HAP-1 (cell line): ENCODE measurements at regions not wholly inside any gene's neighbourhood (a gene's known extent, or its start where the extent isn't known, plus 50 kb on each side); places are given as distances from the start of the nearest gene placed in this dataset.
A peak's percentile ranks its signal among the peaks of the same experiment; 100 is the strongest.

Experiments
- DNase-seq, 2 experiments: peaks; one replicate each; pipeline ENCODE4 v3.0.0-alpha.2; 2016 to 2020; ENCODE audit warnings: low spot score in 2 of 2
- H3K27me3 ChIP-seq: fragments of 250-450 bp; sonication (Bioruptor Pico); 2 replicates; pipeline ENCODE4 v1.5.1; 2020; ENCODE audit warnings: low read depth, mild to moderate bottlenecking, moderate library complexity
- H3K36me3 ChIP-seq: fragments of 250-450 bp; sonication (Bioruptor Pico); replicated peaks from 2 replicates; pipeline ENCODE4 v1.5.1; 2020; ENCODE audit warnings: mild to moderate bottlenecking
- H3K4me1 ChIP-seq: fragments of 250-450 bp; sonication (Bioruptor Pico); 2 replicates; pipeline ENCODE4 v1.5.1; 2020; ENCODE audit warnings: mild to moderate bottlenecking
- H3K4me3 ChIP-seq: fragments of 250-450 bp; sonication (Bioruptor Pico); 2 replicates; pipeline ENCODE4 v1.5.1; 2020; ENCODE audit warnings: mild to moderate bottlenecking, moderate library complexity
- H3K9me3 ChIP-seq: fragments of 250-450 bp; sonication (Bioruptor Pico); 2 replicates; pipeline ENCODE4 v1.5.1; 2020; ENCODE audit warnings: mild to moderate bottlenecking, moderate library complexity
- in situ Hi-C: fragments of 300-500 bp; cut with MboI; formaldehyde crosslinking; loops from 3 replicates; pipeline ENCODE4 v1.14.3; 2020; ENCODE audit warnings: low sequenced_read_pairs, inconsistent platforms, mixed read lengths

DNA sequence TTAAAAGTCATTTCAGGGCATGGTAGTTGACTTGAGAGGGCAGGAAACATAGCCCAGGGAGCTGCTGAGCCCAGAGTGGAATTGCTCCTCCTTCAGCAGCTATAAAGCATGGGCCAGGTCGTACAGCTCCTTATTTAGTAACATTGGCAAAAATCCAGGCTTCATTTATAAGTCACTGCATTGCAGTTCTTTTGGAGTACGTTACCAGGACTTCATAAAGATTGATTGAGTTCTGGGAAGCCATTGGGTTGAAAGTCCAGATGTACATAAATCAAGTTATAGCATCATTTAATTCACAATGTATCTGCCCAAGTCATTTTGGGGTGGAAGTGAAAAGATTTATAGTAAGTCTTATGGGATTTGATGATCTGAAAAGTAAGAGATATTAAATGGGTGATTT is 53.0 kb upstream of the ANKEF1 start:
- in situ Hi-C loops = loop anchor here (25.0 kb wide), 1 partner anchor 380 kb away; no protein-coding TSS in a partner anchor
- no peaks in the 10 kb centered on the region for H3K36me3 ChIP-seq
- no peaks in the 10 kb centered on the region for H3K27me3 ChIP-seq
- no peak for DNase-seq
- no peaks in the 10 kb centered on the region for H3K4me1 ChIP-seq
- no peak overlapping the region for H3K4me3 ChIP-seq
- H3K9me3 ChIP-seq = no peaks in the 10 kb centered on the region

DNA sequence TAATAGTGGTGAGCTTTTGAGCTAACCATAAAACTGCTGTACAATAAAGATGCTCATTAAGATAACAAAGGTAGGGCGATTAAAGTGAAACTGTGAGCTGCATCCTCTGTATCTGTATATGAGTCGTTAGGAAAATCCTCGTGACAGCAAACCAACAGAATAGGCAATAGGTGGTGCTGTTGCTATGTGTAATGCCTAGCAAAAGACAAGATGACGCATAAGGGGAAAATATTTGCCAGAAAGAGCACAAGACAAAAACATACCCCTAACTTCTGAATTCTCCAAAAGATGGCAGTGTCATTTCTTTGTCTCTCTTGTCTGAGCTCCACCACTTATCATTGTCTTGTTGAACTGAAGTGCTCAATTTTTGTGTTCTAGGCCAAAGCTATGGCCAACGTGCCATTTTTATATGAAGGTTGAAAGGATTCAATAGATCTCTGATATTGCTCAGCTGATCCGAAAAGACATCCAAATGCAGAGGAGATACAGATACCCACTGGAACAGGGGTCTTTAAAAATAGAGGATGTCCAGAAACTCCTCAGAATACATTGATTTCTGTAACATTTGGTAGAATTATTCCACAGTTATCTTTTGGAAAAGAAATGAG is 56.3 kb upstream of the ANKEF1 start:
- peak; percentile 43 to 72 for DNase-seq
- no peaks in the 10 kb centered on the region for H3K9me3 ChIP-seq
- H3K4me1 ChIP-seq = no peaks in the 10 kb centered on the region
- in situ Hi-C loops = loop anchor here (25.0 kb wide), 1 partner anchor 384 kb away; no protein-coding TSS in a partner anchor
- H3K36me3 ChIP-seq = no peaks in the 10 kb centered on the region
- no peaks in the 10 kb centered on the region for H3K27me3 ChIP-seq
- H3K4me3 ChIP-seq = no peak overlapping the region

DNA sequence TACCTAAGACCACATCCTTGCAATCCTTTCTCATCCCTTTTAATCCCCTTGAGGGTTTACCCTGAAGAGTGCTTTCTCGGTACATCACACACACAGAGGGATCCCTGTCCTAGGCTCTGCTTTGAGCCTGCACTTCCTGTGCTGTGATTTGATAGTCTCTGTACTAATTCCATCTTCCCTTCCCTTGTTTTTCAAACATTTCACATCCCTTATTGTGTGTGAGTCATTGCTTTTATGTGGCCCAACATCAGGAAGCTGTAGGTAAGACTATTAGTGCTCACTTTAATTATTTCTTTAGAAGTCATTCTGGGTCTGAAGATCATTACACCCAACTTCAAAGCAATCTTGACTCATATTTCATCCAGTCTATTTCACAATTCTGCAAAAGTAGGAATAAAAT is 57.2 kb upstream of the ANKEF1 start:
- no peaks in the 10 kb centered on the region for H3K4me1 ChIP-seq
- DNase-seq = no peak
- in situ Hi-C loops = loop anchor here (25.0 kb wide), 1 partner anchor 385 kb away; no protein-coding TSS in a partner anchor
- no peaks in the 10 kb centered on the region for H3K27me3 ChIP-seq
- H3K36me3 ChIP-seq = no peaks in the 10 kb centered on the region
- H3K4me3 ChIP-seq = no peak overlapping the region
- no peaks in the 10 kb centered on the region for H3K9me3 ChIP-seq

DNA sequence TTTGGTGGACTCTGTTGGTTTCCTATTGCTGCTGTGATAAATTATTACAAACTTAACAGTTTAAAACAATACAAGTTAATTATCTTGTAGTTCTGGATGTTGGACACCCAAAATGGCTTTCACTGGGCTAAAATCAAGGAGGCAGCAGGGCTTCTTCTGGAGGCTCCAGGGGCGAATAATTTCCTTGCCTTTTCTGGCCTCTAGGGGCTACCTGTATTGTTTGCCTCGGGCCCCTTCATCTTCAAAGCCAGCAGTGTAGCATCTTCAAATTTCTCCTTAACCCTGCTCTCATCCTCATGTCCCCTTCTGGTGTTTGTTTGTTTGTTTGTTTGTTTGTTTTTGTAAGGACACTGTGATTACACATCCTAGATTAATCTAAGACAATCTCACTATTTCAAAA is 60.5 kb upstream of the ANKEF1 start:
- no peaks in the 10 kb centered on the region for H3K9me3 ChIP-seq

DNA sequence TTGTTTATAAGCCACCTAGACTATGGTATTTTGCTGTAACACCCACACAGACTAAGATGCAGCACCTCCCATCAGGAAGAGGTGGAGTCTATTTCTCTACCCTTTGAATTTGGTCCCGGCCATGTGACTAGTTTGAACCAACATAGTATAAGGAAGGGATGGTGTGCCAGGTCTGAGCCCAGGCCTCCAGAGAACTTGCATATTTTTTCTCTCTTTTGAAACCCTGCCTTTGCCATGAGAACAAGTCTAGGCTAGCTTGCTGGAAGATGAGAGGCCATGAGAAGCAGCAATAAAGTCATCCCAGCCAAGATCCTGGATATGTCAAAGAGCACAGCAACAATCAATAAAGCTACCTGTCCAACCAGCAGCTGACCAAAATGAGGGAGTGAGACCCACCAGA is 63.0 kb upstream of the ANKEF1 start:
- Histone ChIP-seq H3K4me3 (no peak overlapping the region), H3K36me3 (no peaks in the 10 kb centered on the region), H3K27me3 (no peaks in the 10 kb centered on the region), H3K9me3 (no peaks in the 10 kb centered on the region), H3K4me1 (no peaks in the 10 kb centered on the region)
- no peak for DNase-seq
- in situ Hi-C loops = no loop called here

More for the DNA sequence above, 60.5 kb upstream of the ANKEF1 start:
- peak in 1 of 2 experiments; percentile 8 for DNase-seq
- Histone ChIP-seq H3K4me1 (no peaks in the 10 kb centered on the region), H3K36me3 (no peaks in the 10 kb centered on the region), H3K4me3 (no peak overlapping the region), H3K27me3 (no peaks in the 10 kb centered on the region)
- in situ Hi-C loops = no loop called here

DNA sequence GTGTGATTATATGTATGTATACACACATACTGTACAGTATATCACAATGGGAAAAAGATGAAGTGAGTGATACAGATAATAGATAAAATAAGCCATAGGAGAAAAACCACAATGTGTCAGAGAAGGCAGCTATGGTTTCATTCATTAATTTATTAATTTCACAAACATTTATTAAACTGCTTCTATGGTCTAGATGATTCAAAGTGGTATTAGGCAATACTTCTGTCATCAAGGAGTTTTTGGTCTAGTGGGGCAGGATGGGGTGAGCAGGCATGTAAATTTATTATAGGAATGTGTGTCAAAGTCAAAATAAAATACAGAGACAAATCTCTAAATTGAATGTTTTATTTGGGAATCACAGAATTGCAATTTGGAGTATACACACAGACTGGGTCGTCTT is 65.2 kb upstream of the ANKEF1 start:
- H3K4me3 ChIP-seq = no peak overlapping the region
- no peaks in the 10 kb centered on the region for H3K36me3 ChIP-seq
- no peak for DNase-seq
- H3K4me1 ChIP-seq = no peaks in the 10 kb centered on the region
- in situ Hi-C loops = no loop called here
- no peaks in the 10 kb centered on the region for H3K9me3 ChIP-seq
- no peaks in the 10 kb centered on the region for H3K27me3 ChIP-seq

DNA sequence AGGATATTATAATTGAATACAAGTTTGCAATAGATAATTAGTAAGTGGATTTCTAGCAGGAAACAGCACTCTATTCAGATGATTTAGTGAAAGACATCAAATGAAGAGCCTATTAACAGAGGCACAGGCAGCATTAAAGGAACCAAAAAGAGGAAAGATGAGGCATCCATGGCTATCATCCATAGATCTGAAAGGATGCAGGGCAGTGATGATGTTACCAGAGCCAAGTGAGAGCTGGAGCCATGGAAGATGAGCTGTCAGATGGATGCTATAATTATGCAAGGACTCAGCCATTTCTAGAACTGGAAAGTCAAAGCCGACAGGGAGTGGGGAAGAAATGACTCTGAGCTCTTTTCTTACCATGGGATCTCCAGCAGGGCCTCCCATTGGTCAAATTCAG is 66.8 kb upstream of the ANKEF1 start:
- H3K9me3 ChIP-seq = no peaks in the 10 kb centered on the region
- no peak overlapping the region for H3K4me3 ChIP-seq
- H3K4me1 ChIP-seq = no peaks in the 10 kb centered on the region
- H3K36me3 ChIP-seq = no peaks in the 10 kb centered on the region
- H3K27me3 ChIP-seq = no peaks in the 10 kb centered on the region
- in situ Hi-C loops = no loop called here
- DNase-seq = no peak

DNA sequence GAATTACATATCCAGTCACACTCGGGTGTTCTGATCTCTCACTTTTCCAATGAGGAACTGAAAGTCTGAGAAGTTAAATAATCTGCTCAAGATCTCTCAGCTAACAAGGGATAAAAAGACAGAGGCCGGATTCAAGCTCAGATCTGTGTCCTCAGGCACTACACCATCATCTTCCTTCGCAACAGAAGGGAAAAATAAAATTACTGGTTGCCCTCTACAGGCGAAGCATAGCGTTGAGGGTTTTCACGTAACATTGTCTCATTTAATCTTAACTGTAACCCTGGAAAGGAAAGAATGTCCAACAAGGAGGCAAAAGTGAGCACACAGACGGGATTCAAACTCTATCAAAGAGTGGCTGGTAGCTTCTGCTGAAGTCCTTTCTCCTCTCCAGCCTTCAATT is 67.8 kb upstream of the ANKEF1 start:
- in situ Hi-C loops = no loop called here
- no peaks in the 10 kb centered on the region for H3K4me1 ChIP-seq
- no peaks in the 10 kb centered on the region for H3K27me3 ChIP-seq
- H3K9me3 ChIP-seq = no peaks in the 10 kb centered on the region
- H3K36me3 ChIP-seq = no peaks in the 10 kb centered on the region
- DNase-seq = no peak
- H3K4me3 ChIP-seq = no peak overlapping the region

DNA sequence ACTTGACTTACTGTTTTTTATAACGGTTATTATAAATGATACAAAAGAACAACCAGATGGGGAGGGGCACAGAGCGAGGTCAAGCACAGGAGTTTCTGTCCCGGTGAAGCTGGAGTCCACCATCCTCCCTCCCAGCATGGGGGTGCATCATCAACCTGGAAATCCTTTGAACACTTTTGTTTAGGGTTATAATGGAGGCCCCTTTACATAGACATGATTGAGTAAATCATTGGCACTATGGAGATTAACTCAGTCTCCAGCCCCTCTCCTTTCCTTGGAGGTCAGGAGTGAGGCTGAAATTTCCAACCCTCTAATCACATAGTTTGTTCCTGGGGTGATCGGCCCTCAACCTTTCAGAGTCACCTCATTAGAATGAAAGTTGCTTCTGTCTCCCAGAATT is 71.8 kb upstream of the ANKEF1 start:
- Histone ChIP-seq H3K4me3 (no peak overlapping the region), H3K27me3 (no peaks in the 10 kb centered on the region), H3K4me1 (no peaks in the 10 kb centered on the region), H3K36me3 (no peaks in the 10 kb centered on the region), H3K9me3 (no peaks in the 10 kb centered on the region)
- in situ Hi-C loops = no loop called here
- DNase-seq = no peak

DNA sequence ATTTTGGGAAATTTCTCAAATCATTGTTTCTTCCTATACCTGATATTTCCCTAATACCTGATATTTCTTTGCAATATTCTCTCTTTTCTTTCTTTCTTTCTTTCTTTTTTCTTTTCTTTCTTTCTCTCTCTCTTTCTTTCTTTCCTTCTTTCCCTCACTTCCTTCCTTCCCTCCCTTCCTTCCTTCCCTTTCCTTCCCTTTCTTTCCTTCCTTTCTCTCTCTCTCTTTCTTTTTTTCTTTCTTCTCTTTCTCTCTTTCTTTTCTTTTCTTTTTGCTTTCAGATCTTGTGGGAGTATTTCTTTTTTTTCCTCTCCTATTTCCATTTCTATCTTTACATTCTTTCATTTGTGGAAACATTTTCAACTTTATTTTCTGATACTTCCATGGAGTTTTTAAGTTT is 76.1 kb upstream of the ANKEF1 start:
- Histone ChIP-seq H3K4me3 (no peak overlapping the region), H3K36me3 (no peaks in the 10 kb centered on the region), H3K4me1 (no peaks in the 10 kb centered on the region), H3K27me3 (no peaks in the 10 kb centered on the region), H3K9me3 (no peaks in the 10 kb centered on the region)
- in situ Hi-C loops = no loop called here
- DNase-seq = no peak

DNA sequence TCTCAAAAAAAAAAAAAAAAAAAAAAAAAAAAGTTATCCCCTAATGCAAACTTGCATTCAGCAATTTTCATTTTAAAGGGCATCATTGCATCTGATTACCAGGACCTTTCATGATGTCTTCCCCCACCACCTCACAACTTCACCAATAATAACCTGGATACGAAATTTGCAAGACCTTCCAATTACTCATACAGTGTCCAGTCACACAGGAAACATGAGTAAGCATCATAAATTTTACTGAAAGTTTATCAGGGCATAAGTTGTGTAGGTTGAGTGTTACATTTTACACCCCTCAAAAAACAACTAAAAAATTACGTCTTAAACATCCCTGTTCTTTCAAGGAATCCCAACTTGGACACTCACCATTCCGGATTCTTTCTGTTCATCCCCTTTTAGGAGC is 79.1 kb upstream of the ANKEF1 start:
- no peaks in the 10 kb centered on the region for H3K4me1 ChIP-seq
- DNase-seq = no peak
- in situ Hi-C loops = no loop called here
- no peak overlapping the region for H3K4me3 ChIP-seq
- H3K36me3 ChIP-seq = no peaks in the 10 kb centered on the region
- no peaks in the 10 kb centered on the region for H3K27me3 ChIP-seq
- no peaks in the 10 kb centered on the region for H3K9me3 ChIP-seq

DNA sequence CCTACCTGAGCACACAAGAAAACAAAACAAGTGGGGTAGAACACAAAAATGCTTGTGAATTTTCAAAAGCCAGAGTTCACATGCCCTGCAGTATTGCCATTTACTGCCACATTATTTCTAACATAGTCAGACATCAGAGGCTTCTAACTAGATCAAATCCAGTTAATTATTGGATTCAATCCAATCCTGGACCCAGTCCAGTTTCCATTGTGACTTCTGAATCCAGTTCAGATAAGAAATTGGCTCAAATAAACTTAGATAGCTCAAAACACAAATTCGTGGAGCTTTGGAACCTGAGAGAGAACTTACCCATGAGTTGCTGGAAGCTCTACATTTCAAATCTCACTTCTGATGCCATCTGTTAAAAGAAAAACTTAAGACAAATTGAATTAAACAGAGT is 85.2 kb upstream of the ANKEF1 start:
- H3K36me3 ChIP-seq = no peaks in the 10 kb centered on the region
- H3K27me3 ChIP-seq = no peaks in the 10 kb centered on the region
- in situ Hi-C loops = no loop called here
- DNase-seq = no peak
- H3K9me3 ChIP-seq = no peaks in the 10 kb centered on the region
- H3K4me3 ChIP-seq = no peak overlapping the region
- no peaks in the 10 kb centered on the region for H3K4me1 ChIP-seq

DNA sequence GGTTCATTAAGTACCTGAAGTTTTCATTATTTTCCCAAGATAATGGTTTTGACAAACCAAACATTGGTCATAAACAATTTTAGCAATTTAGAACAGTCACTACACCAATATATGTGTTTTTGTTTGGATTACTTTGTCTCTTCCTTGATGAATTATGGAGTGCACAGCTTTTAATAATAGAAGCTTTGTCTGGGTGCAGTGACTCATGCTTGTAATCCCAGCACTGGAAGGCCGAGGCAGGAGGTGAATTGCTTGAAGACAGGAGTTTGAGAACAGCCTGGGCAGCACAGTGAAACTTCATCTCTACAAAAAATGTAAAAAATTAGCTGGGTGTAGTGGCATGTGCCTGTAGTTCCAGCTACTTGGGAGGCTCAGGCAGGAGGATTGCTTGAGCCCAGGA is 89.4 kb upstream of the ANKEF1 start:
- DNase-seq = peak; percentile 38 to 40
- H3K4me1 ChIP-seq = peaks cover 4% of the 10 kb centered on the region; the same call in 1 of the 2 replicates
- H3K4me3 ChIP-seq = no peak overlapping the region
- in situ Hi-C loops = no loop called here
- no peaks in the 10 kb centered on the region for H3K27me3 ChIP-seq
- H3K36me3 ChIP-seq = no peaks in the 10 kb centered on the region
- no peaks in the 10 kb centered on the region for H3K9me3 ChIP-seq

DNA sequence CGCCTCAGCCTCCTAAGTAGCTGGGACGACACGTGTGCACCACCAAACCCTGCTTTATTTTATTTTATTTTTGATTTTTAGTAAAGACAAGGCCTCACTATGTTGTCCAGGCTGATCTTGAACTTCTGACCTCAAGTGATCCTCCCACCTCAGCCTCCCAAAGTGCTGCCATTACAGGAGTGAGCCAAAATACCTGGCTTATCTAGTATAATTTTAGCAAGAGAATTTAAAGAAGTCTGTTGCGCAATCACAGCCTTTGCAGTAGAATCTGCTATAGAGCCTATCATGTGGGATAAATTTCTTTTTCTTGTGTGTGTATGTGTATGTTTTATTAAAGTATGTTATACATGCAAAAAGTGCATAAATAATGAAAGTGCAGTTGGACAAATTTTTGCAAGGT is 92.1 kb upstream of the ANKEF1 start:
- Histone ChIP-seq H3K4me1 (peaks cover 4% of the 10 kb centered on the region; the same call in 1 of the 2 replicates), H3K9me3 (no peaks in the 10 kb centered on the region), H3K36me3 (no peaks in the 10 kb centered on the region), H3K4me3 (no peak overlapping the region), H3K27me3 (no peaks in the 10 kb centered on the region)
- in situ Hi-C loops = no loop called here
- DNase-seq = no peak

DNA sequence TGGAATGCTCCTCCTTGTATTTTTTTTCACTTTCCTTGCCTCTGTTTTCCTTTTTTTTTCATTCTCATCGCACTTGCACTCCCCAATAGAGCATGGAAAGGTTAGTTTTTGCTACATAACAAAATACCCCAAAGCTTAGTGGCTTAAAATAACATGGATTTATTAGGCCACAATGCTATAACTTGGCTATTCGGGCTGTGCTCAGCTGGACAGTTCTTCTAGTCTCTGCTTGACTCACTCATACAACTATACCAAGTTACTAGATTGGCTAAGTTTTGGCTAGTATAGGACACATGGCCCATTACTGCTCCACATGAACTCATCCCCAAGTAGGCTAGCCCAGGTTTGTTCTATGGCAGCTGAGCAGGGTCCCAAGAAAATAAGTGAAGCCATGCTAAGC is 94.5 kb upstream of the ANKEF1 start:
- in situ Hi-C loops = no loop called here
- H3K9me3 ChIP-seq = no peaks in the 10 kb centered on the region
- H3K4me1 ChIP-seq = peaks cover 4% of the 10 kb centered on the region; the same call in 1 of the 2 replicates
- DNase-seq = no peak
- H3K27me3 ChIP-seq = no peaks in the 10 kb centered on the region
- H3K36me3 ChIP-seq = no peaks in the 10 kb centered on the region
- H3K4me3 ChIP-seq = no peak overlapping the region
